Peyer's patch (tissue), 4 donors: ENCODE measurements at regions not wholly inside any gene's neighbourhood (a gene's known extent, or its start where the extent isn't known, plus 50 kb on each side); places are given as distances from the start of the nearest gene placed in this dataset.

Source experiments
- DNase-seq, 3 donors: peaks; one replicate each; pipeline ENCODE4 v3.0.0-alpha.2; 2017 to 2019
- H3K27ac ChIP-seq, 4 donors: fragments of 200-600 bp; sonication (generic); one replicate each; pipeline ENCODE4 v1.5.1; 2016 to 2019
- H3K27me3 ChIP-seq, 2 donors: fragments of 200-600 bp; sonication (generic); one replicate each; pipeline ENCODE4 v1.5.1; 2019
- H3K36me3 ChIP-seq, 3 donors: fragments of 200-600 bp; sonication (generic); one replicate each; pipeline ENCODE4 v1.5.1; 2016 to 2019
- H3K4me1 ChIP-seq, 4 donors: fragments of 200-600 bp; sonication (generic); one replicate each; pipeline ENCODE4 v1.5.1; 2016 to 2019
- H3K4me3 ChIP-seq, 4 donors: fragments of 200-600 bp; sonication (generic); 1 replicate in 3 of 4; 2 replicates in 1 of 4; pipeline ENCODE4 v1.5.1; 2016 to 2019; ENCODE audit warnings: mild to moderate bottlenecking in 1 of 4
- H3K9me3 ChIP-seq, 4 donors: fragments of 200-600 bp; sonication (generic); one replicate each; pipeline ENCODE4 v1.5.1; 2016 to 2019; ENCODE audit warnings: mild to moderate bottlenecking in 1 of 4
- CTCF ChIP-seq, 6 experiments: fragments of 450-650 bp in 4 of 6; fragments of 200-600 bp in 2 of 6; sonication (generic) in 1 of 6; IDR thresholded peaks; one replicate each; pipeline ENCODE4 v1.5.1; 2017 to 2019; ENCODE audit warnings: antibody characterized with exemption in 6 of 6, mild to moderate bottlenecking in 3 of 6, moderate library complexity in 1 of 6
- POLR2A ChIP-seq, 2 donors: fragments of 450-650 bp; IDR thresholded peaks; one replicate each; pipeline ENCODE4 v1.5.1; 2017; ENCODE audit warnings: antibody characterized with exemption in 2 of 2, mild to moderate bottlenecking in 2 of 2, moderate library complexity in 2 of 2

GRCh38 chr5:20618340-20618739 is 630.3 kb upstream of the CDH18 start:
- H3K27ac ChIP-seq: no peak overlapping the region

GRCh38 chr5:20617841-20618240 is 629.8 kb upstream of the CDH18 start:
- H3K9me3 ChIP-seq: peaks cover 0 to 6% (median 0%) of the 10 kb centered on the region in 4 donors
- no peaks in the 10 kb centered on the region for H3K36me3 ChIP-seq
- H3K27me3 ChIP-seq: no peaks in the 10 kb centered on the region
- no peaks in the 10 kb centered on the region for H3K4me1 ChIP-seq
- no peak overlapping the region for H3K27ac ChIP-seq
- DNase-seq: no peak
- TF ChIP-seq POLR2A (IDR thresholded peaks at IDR 0.05) (no peak), CTCF (IDR thresholded peaks at IDR 0.05) (no peak)
- H3K4me3 ChIP-seq: no peak overlapping the region

More at GRCh38 chr5:20618340-20618739, 630.3 kb upstream of the CDH18 start:
- no peak for DNase-seq
- no peak for TF ChIP-seq POLR2A (IDR thresholded peaks at IDR 0.05)
- no peak for TF ChIP-seq CTCF (IDR thresholded peaks at IDR 0.05)
- Histone ChIP-seq H3K9me3 (peaks cover 0 to 6% (median 0%) of the 10 kb centered on the region in 4 donors), H3K36me3 (no peaks in the 10 kb centered on the region), H3K4me1 (no peaks in the 10 kb centered on the region), H3K4me3 (no peak overlapping the region), H3K27me3 (no peaks in the 10 kb centered on the region)

- no peaks in the 10 kb centered on the region for H3K36me3 ChIP-seq
- H3K9me3 ChIP-seq: peaks cover 0 to 6% (median 0%) of the 10 kb centered on the region in 4 donors
- DNase-seq: no peak
- no peaks in the 10 kb centered on the region for H3K27me3 ChIP-seq
- no peak overlapping the region for H3K27ac ChIP-seq
- H3K4me3 ChIP-seq: no peak overlapping the region
- no peaks in the 10 kb centered on the region for H3K4me1 ChIP-seq
- TF ChIP-seq CTCF (IDR thresholded peaks at IDR 0.05): no peak
- no peak for TF ChIP-seq POLR2A (IDR thresholded peaks at IDR 0.05)
Observed at GRCh38 chr5:20615888-20616563, 628.0 kb upstream of the CDH18 start.

GRCh38 chr5:20611620-20612019 is 623.6 kb upstream of the CDH18 start:
- Histone ChIP-seq H3K27ac (no peak overlapping the region), H3K36me3 (no peaks in the 10 kb centered on the region), H3K4me1 (no peaks in the 10 kb centered on the region), H3K9me3 (peaks cover 0 to 6% (median 0%) of the 10 kb centered on the region in 4 donors), H3K4me3 (no peak overlapping the region), H3K27me3 (no peaks in the 10 kb centered on the region)
- DNase-seq: no peak
- TF ChIP-seq POLR2A (IDR thresholded peaks at IDR 0.05) (no peak), CTCF (IDR thresholded peaks at IDR 0.05) (no peak)

GRCh38 chr5:20610681-20611080 is 622.7 kb upstream of the CDH18 start:
- Histone ChIP-seq H3K36me3 (no peaks in the 10 kb centered on the region), H3K4me3 (no peak overlapping the region), H3K9me3 (peaks cover 0 to 1% (median 0%) of the 10 kb centered on the region in 4 donors), H3K27me3 (no peaks in the 10 kb centered on the region), H3K27ac (no peak overlapping the region), H3K4me1 (no peaks in the 10 kb centered on the region)
- DNase-seq: no peak
- no peak for TF ChIP-seq CTCF (IDR thresholded peaks at IDR 0.05)
- TF ChIP-seq POLR2A (IDR thresholded peaks at IDR 0.05): no peak
